COLO829 (cell line): ENCODE measurements at regions not wholly inside any gene's neighbourhood (a gene's known extent, or its start where the extent isn't known, plus 50 kb on each side); places are given as distances from the start of the nearest gene placed in this dataset.
"Not testable (repeated sequence)": the region's sequence is repeated elsewhere in the genome, so short reads cannot be mapped to it uniquely, and the experiment has no call there.

ENCODE experiments used
- DNase-seq: peaks from one replicate; pipeline ENCODE4 v3.0.0; 2012; ENCODE audit warnings: low spot score

GRCh38 chr7:82701949-82702348 lies 258.4 kb upstream of the CACNA2D1 start:
- no peak for DNase-seq

- no peak for DNase-seq
Observed at GRCh38 chr7:82700741-82701140, 257.2 kb upstream of the CACNA2D1 start.

GRCh38 chr7:82699773-82700186 lies 256.2 kb upstream of the CACNA2D1 start:
- no peak for DNase-seq

- DNase-seq: no peak
Observed at GRCh38 chr7:82697897-82698296, 254.3 kb upstream of the CACNA2D1 start.

GRCh38 chr7:82696631-82697030 lies 253.1 kb upstream of the CACNA2D1 start:
- DNase-seq: no peak

- DNase-seq: no peak
Observed at GRCh38 chr7:82694022-82694421, 250.4 kb upstream of the CACNA2D1 start.

- no peak for DNase-seq
Observed at GRCh38 chr7:82690929-82691328, 247.4 kb upstream of the CACNA2D1 start.

GRCh38 chr7:82685214-82685613 lies 241.6 kb upstream of the CACNA2D1 start:
- DNase-seq: no peak

GRCh38 chr7:82678716-82679115 lies 235.1 kb upstream of the CACNA2D1 start:
- no peak for DNase-seq

GRCh38 chr7:82678259-82678658 lies 234.7 kb upstream of the CACNA2D1 start:
- DNase-seq: no peak

GRCh38 chr7:82677493-82677892 lies 233.9 kb upstream of the CACNA2D1 start:
- DNase-seq: no peak

GRCh38 chr7:82676777-82677463 lies 233.3 kb upstream of the CACNA2D1 start:
- no peak for DNase-seq

- no peak for DNase-seq
Observed at GRCh38 chr7:82675396-82675795, 231.8 kb upstream of the CACNA2D1 start.

GRCh38 chr7:82674268-82674667 lies 230.7 kb upstream of the CACNA2D1 start:
- DNase-seq: no peak

- no peak for DNase-seq
Observed at GRCh38 chr7:82672078-82672477, 228.5 kb upstream of the CACNA2D1 start.

GRCh38 chr7:82669141-82669540 lies 225.6 kb upstream of the CACNA2D1 start:
- DNase-seq: no peak

GRCh38 chr7:82668676-82669075 lies 225.1 kb upstream of the CACNA2D1 start:
- no peak for DNase-seq

- DNase-seq: no peak
Observed at GRCh38 chr7:82665966-82666507, 222.5 kb upstream of the CACNA2D1 start.

GRCh38 chr7:82655965-82656364 lies 212.4 kb upstream of the CACNA2D1 start:
- DNase-seq: no peak

- DNase-seq: not testable (repeated sequence)
Observed at GRCh38 chr7:82650095-82650494, 206.5 kb upstream of the CACNA2D1 start.

GRCh38 chr7:82633592-82633991 lies 190.0 kb upstream of the CACNA2D1 start:
- no peak for DNase-seq

- DNase-seq: no peak
Observed at GRCh38 chr7:82631998-82632397, 188.4 kb upstream of the CACNA2D1 start.

- no peak for DNase-seq
Observed at GRCh38 chr7:82629583-82629982, 186.0 kb upstream of the CACNA2D1 start.

GRCh38 chr7:82625377-82625776 lies 181.8 kb upstream of the CACNA2D1 start:
- DNase-seq: no peak
